Naive thymus-derived CD8-positive, alpha-beta T cell (primary cell): ENCODE measurements at regions not wholly inside any gene's neighbourhood (a gene's known extent, or its start where the extent isn't known, plus 50 kb on each side); places are given as distances from the start of the nearest gene placed in this dataset.

Source experiments
- ATAC-seq, 2 donors: fragments of 150-1000 bp; cut with Tn5 transposase in 1 of 2; sonication (Bioruptor Pico), chemical (Tn5 transposase) in 1 of 2; 1 replicate in 1 of 2; 2 replicates in 1 of 2; pipeline ENCODE4 v1.10.0; 2021; ENCODE audit warnings: mild to moderate bottlenecking in 2 of 2, moderate library complexity in 2 of 2
- POLR2A ChIA-PET: fragments of 350-600 bp; sonication (Branson Sonifier 250); formaldehyde crosslinking; loops from one replicate; lab custom pipeline; 2021; ENCODE audit warnings: antibody characterized with exemption; lab: Charles Lee
- DNase-seq, 10 donors: peaks; one replicate each; pipeline versions ENCODE4 v3.0.0 to v3.0.0-alpha.2; 2020 to 2022
- H3K27ac Mint-ChIP-seq, 10 donors: one replicate each; pipeline ENCODE4 v1.8.0; 2020 to 2022; ENCODE audit warnings: mild to moderate bottlenecking in 10 of 10, mixed read lengths in 10 of 10, moderate library complexity in 4 of 10, inconsistent platforms in 1 of 10
- H3K27me3 Mint-ChIP-seq, 5 donors: one replicate each; pipeline ENCODE4 v1.8.0; 2021 to 2022; ENCODE audit warnings: mixed read lengths in 5 of 5
- H3K36me3 Mint-ChIP-seq, 3 donors: one replicate each; pipeline ENCODE4 v1.8.0; 2020 to 2022; ENCODE audit warnings: mixed read lengths in 3 of 3, mild to moderate bottlenecking in 2 of 3, inconsistent platforms in 1 of 3
- H3K4me1 Mint-ChIP-seq, 4 donors: one replicate each; pipeline ENCODE4 v1.8.0; 2021 to 2022; ENCODE audit warnings: mixed read lengths in 4 of 4
- H3K4me3 Mint-ChIP-seq, 10 donors: one replicate each; pipeline ENCODE4 v1.8.0; 2020 to 2022; ENCODE audit warnings: mild to moderate bottlenecking in 10 of 10, mixed read lengths in 10 of 10, moderate library complexity in 6 of 10, inconsistent platforms in 1 of 10
- H3K9me3 Mint-ChIP-seq, 9 donors: one replicate each; pipeline ENCODE4 v1.8.0; 2020 to 2022; ENCODE audit warnings: mixed read lengths in 9 of 9, mild to moderate bottlenecking in 3 of 9, inconsistent platforms in 1 of 9, moderate library complexity in 1 of 9

DNA sequence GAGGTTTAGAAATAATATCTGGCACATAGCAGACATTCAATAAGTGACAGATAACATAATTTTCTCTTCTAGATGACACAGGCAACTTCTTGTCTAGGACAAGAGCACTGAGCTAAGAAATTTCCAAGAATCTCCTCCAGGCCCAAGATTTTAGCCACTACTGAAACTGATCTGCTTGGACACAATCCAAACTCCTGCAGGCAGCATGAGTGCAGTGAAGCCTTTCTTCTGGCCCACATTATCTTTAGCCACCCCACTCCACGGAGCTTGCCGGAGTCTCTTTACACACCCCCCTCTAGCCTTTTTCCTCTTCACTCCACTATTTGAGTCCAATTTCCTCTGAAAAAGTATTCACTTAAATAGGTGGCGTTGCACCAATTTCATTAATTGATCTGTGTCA is 142.9 kb upstream of the DUSP10 start:
- Mint-ChIP-seq H3K4me1 (peaks cover 0 to 2% (median 1%) of the 10 kb centered on the region in 4 donors), H3K4me3 (no peak overlapping the region), H3K27ac (no peak overlapping the region), H3K27me3 (peaks cover 2 to 29% (median 11%) of the 10 kb centered on the region in 5 donors), H3K36me3 (no peaks in the 10 kb centered on the region), H3K9me3 (no peaks in the 10 kb centered on the region)
- ATAC-seq (no peak), DNase-seq (no peak)
- POLR2A ChIA-PET, result no interaction called here

DNA sequence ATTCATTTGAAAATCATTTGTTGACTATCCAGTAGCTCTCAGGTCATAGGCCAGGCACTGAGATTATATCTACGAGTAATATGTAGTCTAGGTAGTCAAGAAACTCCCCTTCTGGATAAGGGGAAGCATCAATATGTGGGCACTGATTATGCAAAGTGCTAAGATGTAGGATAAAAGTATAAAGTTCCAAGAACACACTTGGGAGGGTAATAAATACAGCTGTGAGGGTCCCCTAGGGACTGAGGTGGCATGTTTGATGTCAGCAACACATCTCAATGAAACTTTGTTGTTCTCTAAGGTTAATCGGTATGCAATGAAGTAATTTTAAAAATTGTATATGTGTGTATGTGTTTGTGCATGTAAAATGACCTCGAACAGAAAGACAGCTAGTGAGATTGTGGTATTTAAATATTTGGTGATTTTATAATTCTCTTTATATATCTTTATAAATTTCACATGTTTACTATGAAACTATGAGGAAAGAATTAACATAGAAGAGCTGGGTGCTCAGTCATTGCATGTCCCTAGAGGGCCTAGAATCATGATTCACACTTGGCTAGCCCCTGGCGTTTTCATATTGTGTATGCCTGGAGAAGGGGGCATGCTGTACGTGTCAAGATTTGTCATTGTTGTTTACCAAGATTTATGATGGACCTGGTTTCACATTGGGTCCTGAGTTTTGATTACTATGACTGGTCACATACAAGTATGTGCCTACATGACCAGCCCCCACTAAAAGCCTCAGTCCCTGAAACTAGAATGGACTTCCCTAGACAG is 140.1 kb upstream of the DUSP10 start:
- H3K4me3 Mint-ChIP-seq, result no peak overlapping the region
- H3K27ac Mint-ChIP-seq, result no peak overlapping the region
- no peak for ATAC-seq

DNA sequence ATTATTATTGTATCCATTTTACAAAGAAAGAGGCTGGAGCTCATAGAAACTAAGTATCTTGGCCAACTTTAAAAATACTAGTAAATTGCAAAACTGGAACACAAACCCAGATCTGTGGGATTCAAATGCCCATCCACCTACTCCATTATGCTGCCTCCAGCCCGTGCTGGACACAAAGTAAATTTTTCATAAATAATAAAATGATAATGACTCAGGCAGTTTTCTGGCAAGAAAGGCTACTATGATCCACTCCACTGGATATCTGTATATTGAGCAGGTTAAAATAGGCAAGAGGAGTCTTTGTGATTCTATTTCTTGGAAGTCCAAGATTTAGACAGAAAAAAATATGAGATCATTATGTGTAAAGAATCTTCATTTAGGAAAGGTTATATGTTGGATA is 138.3 kb upstream of the DUSP10 start:
- no peaks in the 10 kb centered on the region for H3K4me1 Mint-ChIP-seq
- no peak for ATAC-seq
- H3K9me3 Mint-ChIP-seq, result no peaks in the 10 kb centered on the region
- no peak overlapping the region for H3K27ac Mint-ChIP-seq
- H3K27me3 Mint-ChIP-seq, result no peaks in the 10 kb centered on the region
- POLR2A ChIA-PET, result no interaction called here
- H3K36me3 Mint-ChIP-seq, result no peaks in the 10 kb centered on the region
- no peak for DNase-seq
- H3K4me3 Mint-ChIP-seq, result no peak overlapping the region

More for the DNA sequence above, 140.1 kb upstream of the DUSP10 start:
- Mint-ChIP-seq H3K27me3 (peaks cover 0 to 10% (median under 1%) of the 10 kb centered on the region in 5 donors), H3K36me3 (no peaks in the 10 kb centered on the region), H3K9me3 (no peaks in the 10 kb centered on the region), H3K4me1 (no peaks in the 10 kb centered on the region)
- POLR2A ChIA-PET, result no interaction called here
- no peak for DNase-seq

DNA sequence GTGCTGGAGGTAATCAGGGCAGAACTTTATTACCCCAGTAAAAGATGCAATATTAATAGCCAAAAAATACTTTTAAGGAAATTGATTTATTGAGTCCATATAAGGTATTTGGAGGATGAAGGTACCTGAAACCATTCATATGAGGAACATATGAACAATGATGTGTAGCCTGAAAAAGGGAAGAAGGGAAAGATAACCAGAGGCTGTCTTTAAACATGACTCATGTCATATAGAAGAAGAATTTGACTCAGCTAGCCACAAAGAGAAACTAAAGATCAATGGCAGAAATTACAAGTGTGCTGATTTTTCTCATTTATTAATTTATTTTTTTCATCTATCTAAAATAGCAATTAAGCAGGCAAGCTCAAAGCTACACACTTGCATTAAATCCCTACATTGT is 136.2 kb upstream of the DUSP10 start:
- DNase-seq, result no peak
- peaks cover 0 to 4% (median 0%) of the 10 kb centered on the region in 5 donors for H3K27me3 Mint-ChIP-seq
- POLR2A ChIA-PET, result no interaction called here
- no peaks in the 10 kb centered on the region for H3K9me3 Mint-ChIP-seq
- no peak overlapping the region for H3K4me3 Mint-ChIP-seq
- ATAC-seq, result no peak
- H3K4me1 Mint-ChIP-seq, result peaks cover 0 to 3% (median 0%) of the 10 kb centered on the region in 4 donors
- H3K27ac Mint-ChIP-seq, result no peak overlapping the region
- H3K36me3 Mint-ChIP-seq, result no peaks in the 10 kb centered on the region

DNA sequence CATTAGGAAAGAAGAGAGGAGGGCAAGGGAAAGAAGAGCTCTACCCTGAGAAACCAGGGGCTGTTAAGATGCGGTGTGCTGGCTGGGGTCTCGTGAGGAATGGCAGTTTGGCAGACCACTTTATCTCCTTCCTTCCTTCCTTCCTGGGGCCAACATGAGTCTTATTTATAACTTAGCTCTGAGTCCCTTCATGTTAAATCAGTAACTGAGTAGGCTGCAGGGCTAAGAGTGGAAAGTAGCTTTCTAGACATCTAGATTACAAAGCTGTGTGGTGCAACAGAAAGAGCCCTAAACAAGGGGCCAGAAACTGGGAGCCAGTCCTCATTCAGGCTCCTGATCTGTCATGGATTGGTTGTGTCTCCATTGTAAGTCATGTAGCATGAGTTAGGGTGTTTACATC is 135.4 kb upstream of the DUSP10 start:
- POLR2A ChIA-PET, result no interaction called here
- peaks cover 0 to 4% (median 0%) of the 10 kb centered on the region in 5 donors for H3K27me3 Mint-ChIP-seq
- DNase-seq (no peak), ATAC-seq (no peak)
- no peaks in the 10 kb centered on the region for H3K9me3 Mint-ChIP-seq
- H3K27ac Mint-ChIP-seq, result no peak overlapping the region
- H3K4me1 Mint-ChIP-seq, result peaks cover 0 to 3% (median 1%) of the 10 kb centered on the region in 4 donors
- no peaks in the 10 kb centered on the region for H3K36me3 Mint-ChIP-seq
- H3K4me3 Mint-ChIP-seq, result no peak overlapping the region

DNA sequence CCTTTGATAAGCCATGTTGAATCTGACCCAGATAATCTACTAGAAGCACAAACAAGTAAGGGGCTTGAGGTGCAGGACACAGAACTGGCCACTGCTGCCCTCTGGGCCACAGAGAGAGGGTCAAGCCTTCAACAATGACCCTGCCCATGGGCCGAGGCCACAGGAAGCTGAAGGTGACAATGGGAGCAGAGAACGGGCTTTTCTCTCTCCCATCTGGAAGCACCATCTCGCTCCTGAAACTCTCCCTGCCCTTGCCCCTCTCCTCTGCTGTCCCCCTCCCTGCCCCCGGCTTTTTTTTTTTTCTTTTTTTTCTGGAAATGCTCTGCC is 133.1 kb upstream of the DUSP10 start:
- Mint-ChIP-seq H3K4me3 (no peak overlapping the region), H3K4me1 (peaks cover 0 to 3% (median 1%) of the 10 kb centered on the region in 4 donors), H3K36me3 (no peaks in the 10 kb centered on the region), H3K27ac (no peak overlapping the region), H3K27me3 (peaks cover 0 to 4% (median 0%) of the 10 kb centered on the region in 5 donors), H3K9me3 (no peaks in the 10 kb centered on the region)
- POLR2A ChIA-PET, result no interaction called here
- DNase-seq (no peak), ATAC-seq (no peak)

DNA sequence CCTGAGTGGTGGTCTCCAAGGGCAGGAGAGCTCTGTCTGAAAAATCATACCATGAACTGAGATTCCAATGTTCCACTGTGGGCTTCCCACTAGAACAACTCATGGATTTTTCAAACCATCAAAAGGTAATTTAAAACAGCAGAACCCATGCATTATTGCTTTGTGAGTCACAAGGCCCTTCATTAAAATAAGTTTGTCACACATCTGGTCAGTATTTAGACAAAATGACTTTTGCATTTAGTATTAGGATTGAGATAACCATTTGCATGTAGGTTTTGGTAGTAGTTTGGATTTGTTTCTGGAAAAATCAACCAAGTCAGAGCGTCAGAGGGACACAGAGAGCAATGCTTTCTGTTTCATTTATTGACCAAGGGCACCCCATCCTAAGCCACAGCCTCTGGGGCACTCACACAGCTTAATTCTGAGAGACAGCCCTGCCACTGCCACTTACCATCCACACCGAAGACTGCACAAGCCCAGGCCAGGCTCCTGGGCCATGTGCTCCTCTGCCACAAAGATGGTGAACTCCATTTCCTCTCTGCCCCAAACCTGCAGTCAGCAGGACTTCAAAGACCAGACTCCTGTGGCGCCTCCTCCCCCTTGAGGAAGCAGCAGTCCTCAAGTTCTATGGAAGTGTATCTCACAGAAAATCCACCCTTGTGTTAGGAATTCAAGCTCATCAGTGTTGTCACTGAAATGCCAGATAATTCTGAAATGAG is 132.6 kb upstream of the DUSP10 start:
- ATAC-seq, result no peak
- H3K4me3 Mint-ChIP-seq, result no peak overlapping the region
- POLR2A ChIA-PET, result no interaction called here
- H3K36me3 Mint-ChIP-seq, result no peaks in the 10 kb centered on the region
- no peaks in the 10 kb centered on the region for H3K9me3 Mint-ChIP-seq
- H3K4me1 Mint-ChIP-seq, result peaks cover 0 to 3% (median 1%) of the 10 kb centered on the region in 4 donors
- no peak overlapping the region for H3K27ac Mint-ChIP-seq
- H3K27me3 Mint-ChIP-seq, result peaks cover 0 to 4% (median 0%) of the 10 kb centered on the region in 5 donors
- DNase-seq, result peak in 1 of 10 donors; percentile 1

DNA sequence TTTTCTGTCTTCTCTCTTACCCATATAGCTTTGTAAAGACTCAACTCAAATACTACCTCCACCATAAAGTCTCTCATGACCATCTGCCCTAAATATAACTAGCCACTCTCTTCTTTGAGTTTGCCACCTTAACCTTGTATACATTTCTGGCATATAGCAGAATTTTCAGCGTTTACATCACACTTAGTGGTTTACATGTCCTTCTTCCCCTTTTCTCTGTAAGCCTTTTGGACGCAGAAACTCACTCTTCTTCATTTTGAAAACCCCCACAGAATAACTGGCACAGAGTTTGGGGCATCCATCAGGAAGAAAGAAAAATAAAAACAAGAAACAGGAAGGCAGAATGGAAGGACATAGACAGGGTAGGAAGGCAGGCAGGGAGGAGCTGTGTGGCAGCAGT is 131.8 kb upstream of the DUSP10 start:
- DNase-seq, result no peak
- POLR2A ChIA-PET, result no interaction called here
- no peaks in the 10 kb centered on the region for H3K9me3 Mint-ChIP-seq
- H3K4me3 Mint-ChIP-seq, result no peak overlapping the region
- H3K36me3 Mint-ChIP-seq, result no peaks in the 10 kb centered on the region
- peaks cover 0 to 4% (median 0%) of the 10 kb centered on the region in 5 donors for H3K27me3 Mint-ChIP-seq
- H3K27ac Mint-ChIP-seq, result no peak overlapping the region
- H3K4me1 Mint-ChIP-seq, result peaks cover 0 to 3% (median 1%) of the 10 kb centered on the region in 4 donors
- ATAC-seq, result no peak

DNA sequence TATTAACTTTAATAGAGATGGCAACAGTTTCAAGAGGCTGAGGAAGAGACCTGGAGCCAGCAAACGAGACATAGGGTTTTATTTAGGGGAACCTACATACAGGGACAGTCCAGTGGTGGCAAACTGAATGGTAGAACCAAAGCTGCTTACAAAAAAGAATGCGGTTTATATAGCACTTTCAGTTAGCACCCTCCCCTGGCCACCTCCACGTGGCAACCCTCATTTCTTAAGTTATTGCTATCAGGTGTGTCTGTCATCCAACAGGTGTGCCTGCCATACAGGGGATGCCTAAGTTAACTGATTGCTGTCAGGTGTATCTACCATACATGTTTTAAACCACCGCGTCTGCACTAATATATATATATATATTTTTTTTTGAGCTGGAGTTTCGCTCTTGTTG is 129.2 kb upstream of the DUSP10 start:
- H3K27me3 Mint-ChIP-seq, result peaks cover 0 to 7% (median 0%) of the 10 kb centered on the region in 5 donors
- no peak overlapping the region for H3K4me3 Mint-ChIP-seq
- ATAC-seq, result no peak
- peaks cover 0 to 3% (median 1%) of the 10 kb centered on the region in 4 donors for H3K4me1 Mint-ChIP-seq
- no peak for DNase-seq
- no peaks in the 10 kb centered on the region for H3K36me3 Mint-ChIP-seq
- H3K27ac Mint-ChIP-seq, result no peak overlapping the region
- H3K9me3 Mint-ChIP-seq, result no peaks in the 10 kb centered on the region
- POLR2A ChIA-PET, result interaction anchor here (0.7 kb wide), 1 partner anchor 1140 kb away, joined by 3 read pairs; no protein-coding TSS in a partner anchor

DNA sequence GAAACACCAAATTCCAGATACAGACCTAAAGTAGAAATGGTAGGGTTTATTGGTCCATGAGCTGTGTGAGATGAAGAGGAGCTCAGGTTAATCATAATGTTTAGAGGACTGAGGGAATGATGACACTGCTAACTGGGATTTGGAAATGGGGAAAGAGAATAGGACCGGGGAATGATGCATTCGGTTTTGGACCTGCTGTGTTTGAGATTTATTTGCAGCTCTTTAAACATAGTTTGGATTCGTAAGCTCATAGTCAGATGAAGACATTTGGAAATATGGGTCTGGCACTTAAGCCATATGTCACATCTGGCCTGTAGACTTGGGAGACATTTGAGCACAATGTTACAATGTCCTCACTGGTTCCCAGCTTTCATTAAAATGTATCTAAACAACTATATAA is 127.9 kb upstream of the DUSP10 start:
- no peak for ATAC-seq
- Mint-ChIP-seq H3K27me3 (peaks cover 0 to 7% (median 0%) of the 10 kb centered on the region in 5 donors), H3K9me3 (no peaks in the 10 kb centered on the region), H3K4me3 (no peak overlapping the region), H3K27ac (no peak overlapping the region), H3K4me1 (peaks cover 0 to 3% (median 1%) of the 10 kb centered on the region in 4 donors), H3K36me3 (no peaks in the 10 kb centered on the region)
- POLR2A ChIA-PET, result no interaction called here
- no peak for DNase-seq

DNA sequence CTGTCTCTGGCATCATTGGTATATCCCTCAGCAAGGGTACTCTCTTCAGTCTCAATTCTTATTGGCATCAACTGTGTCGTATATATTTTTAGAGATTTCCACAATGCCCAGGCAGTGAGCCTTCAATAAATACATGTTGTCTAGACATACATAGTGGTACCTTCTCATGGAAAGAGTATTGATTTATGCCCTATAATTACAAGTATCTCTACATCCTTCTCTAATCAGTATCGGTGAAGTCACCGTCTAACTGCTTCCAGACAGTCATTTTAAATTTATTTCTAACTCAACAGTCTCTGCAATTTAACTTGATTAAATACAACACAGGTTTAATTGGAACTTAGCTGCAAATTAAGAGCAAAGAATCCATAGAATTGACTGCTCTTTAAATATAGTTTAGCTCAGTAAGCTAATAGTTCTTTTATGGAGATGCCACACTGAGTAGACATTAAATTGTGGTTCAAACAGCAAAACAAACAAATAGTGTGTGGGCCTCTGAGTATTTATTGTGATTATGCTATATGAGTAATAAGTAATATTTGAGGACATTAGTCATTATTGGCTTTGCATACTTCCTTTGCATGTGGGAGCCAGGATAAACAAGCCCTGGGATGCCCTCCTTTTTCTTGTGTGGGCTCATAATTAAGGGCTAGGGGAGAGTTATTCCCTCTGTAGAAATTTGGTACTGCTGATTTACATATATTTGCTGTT is 126.9 kb upstream of the DUSP10 start:
- Mint-ChIP-seq H3K27ac (no peak overlapping the region), H3K4me1 (peaks cover 0 to 2% (median under 1%) of the 10 kb centered on the region in 4 donors)
- no peak for DNase-seq

DNA sequence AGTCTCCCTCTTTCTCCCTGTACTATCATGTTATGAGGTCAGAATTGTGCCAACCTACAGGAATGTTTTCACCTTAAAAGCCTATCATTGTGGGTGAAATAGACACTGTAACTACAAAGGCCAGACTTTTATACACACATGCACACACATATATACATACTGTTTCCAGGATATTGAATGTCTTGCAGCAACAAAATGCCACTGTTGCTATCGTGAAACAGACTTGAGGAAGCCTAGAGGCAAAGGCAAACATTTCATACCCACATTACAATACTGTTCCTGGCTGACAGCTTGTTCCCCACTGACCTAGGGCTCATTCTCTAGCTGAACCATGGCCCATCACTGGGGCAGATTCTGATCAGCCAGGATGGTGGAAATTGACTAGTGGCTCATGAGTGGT is 125.1 kb upstream of the DUSP10 start:
- Mint-ChIP-seq H3K27me3 (peaks cover 0 to 3% (median 0%) of the 10 kb centered on the region in 5 donors), H3K36me3 (no peaks in the 10 kb centered on the region), H3K4me3 (no peak overlapping the region), H3K9me3 (no peaks in the 10 kb centered on the region), H3K27ac (no peak overlapping the region), H3K4me1 (no peaks in the 10 kb centered on the region)
- DNase-seq (no peak), ATAC-seq (no peak)
- POLR2A ChIA-PET, result no interaction called here

More for the DNA sequence above, 126.9 kb upstream of the DUSP10 start:
- Mint-ChIP-seq H3K4me3 (no peak overlapping the region), H3K36me3 (no peaks in the 10 kb centered on the region), H3K9me3 (no peaks in the 10 kb centered on the region), H3K27me3 (peaks cover 0 to 4% (median 0%) of the 10 kb centered on the region in 5 donors)
- POLR2A ChIA-PET, result no interaction called here
- ATAC-seq, result no peak

DNA sequence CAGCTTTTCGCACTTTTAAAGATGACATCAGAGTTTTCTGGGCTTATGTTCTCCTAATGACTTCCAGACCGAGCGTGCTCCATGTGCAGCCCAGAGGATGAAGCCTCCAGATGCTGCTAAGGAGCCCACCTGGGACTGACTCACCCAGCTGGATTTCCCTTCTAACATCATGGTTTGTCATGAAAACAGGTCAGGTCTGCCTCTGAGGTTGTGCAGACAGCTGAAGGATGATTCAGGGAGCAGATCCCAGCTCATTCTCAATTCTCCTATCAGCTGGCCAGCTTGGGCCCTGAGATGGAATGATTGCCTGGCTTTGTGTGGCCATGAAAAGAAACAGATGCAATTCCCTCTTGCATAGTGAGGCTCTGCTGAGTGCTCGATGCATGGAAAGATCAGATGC is 123.9 kb upstream of the DUSP10 start:
- Mint-ChIP-seq H3K4me1 (no peaks in the 10 kb centered on the region), H3K36me3 (no peaks in the 10 kb centered on the region), H3K27ac (no peak overlapping the region), H3K27me3 (peaks cover 0 to 3% (median 0%) of the 10 kb centered on the region in 5 donors), H3K4me3 (no peak overlapping the region), H3K9me3 (no peaks in the 10 kb centered on the region)
- DNase-seq, result no peak
- no peak for ATAC-seq
- POLR2A ChIA-PET, result no interaction called here
